ENCODE measurements at regions not wholly inside any gene's neighbourhood (a gene's known extent, or its start where the extent isn't known, plus 50 kb on each side); places are given as distances from the start of the nearest gene placed in this dataset.

DNA sequence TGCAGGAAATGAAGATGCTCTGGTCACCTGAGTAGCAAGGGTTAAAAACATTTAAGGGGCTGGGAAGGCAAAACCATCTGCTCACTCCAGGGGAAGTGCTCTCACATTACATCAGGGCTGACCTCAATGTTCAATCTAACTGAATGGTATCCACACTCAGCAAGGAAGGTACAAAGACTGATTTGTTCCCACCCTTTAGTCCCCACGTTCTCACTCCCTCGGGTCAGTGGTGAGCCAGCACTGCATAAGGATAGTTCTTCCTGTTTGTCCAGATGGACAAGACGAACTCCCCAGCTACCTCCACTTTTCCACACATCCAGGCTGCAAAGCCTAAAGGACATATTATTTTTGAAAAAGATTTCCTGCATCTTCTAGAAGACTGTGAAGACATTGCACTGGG, 126.6 kb upstream of the SLC14A2 start:
- Histone ChIP-seq H3K79me2 (ENCODE audit: control insufficient read depth, insufficient read depth, low read length) (no peaks in the 10 kb centered on the region), H3K4me3 (ENCODE audit: control extremely low read depth in 1 of 5, extremely low read depth in 1 of 5, insufficient read depth in 1 of 5, low read depth in 2 of 5, low read length in 4 of 5) (no peak overlapping the region), H3K27me3 (replicated peaks in 1 of 4; ENCODE audit: control extremely low read depth in 1 of 4, control insufficient read depth in 3 of 4, insufficient read depth in 4 of 4, low read length in 3 of 4) (peaks cover 0 to 3% (median 0%) of the 10 kb centered on the region in 4 experiments), H3K9me3 (ENCODE audit: control extremely low read depth in 1 of 3, control insufficient read depth in 2 of 3, insufficient read depth in 1 of 3, low read length in 2 of 3) (no peaks in the 10 kb centered on the region), H3K27ac (ENCODE audit: low read length in 2 of 2) (no peak overlapping the region), H2AFZ (ENCODE audit: insufficient read depth, low read depth, low read length, poor library complexity, severe bottlenecking) (no peak overlapping the region), H4K20me1 (ENCODE audit: control insufficient read depth, insufficient read depth, low read length, poor library complexity, severe bottlenecking) (no peaks in the 10 kb centered on the region), H3K36me3 (replicated peaks in 1 of 2; ENCODE audit: control extremely low read depth in 1 of 2, control insufficient read depth in 1 of 2, extremely low read depth in 1 of 2, insufficient read depth in 2 of 2, low read length in 1 of 2) (no peaks in the 10 kb centered on the region), H3K9ac (ENCODE audit: low read length) (no peak overlapping the region), H3K4me1 (ENCODE audit: control insufficient read depth in 2 of 2, insufficient read depth in 2 of 2, low read length in 2 of 2) (no peaks in the 10 kb centered on the region), H3K4me2 (replicated peaks; ENCODE audit: low read depth, low read length, poor library complexity, severe bottlenecking) (no peak overlapping the region)
- H3K27ac Mint-ChIP-seq: no peak overlapping the region
- H3K27me3 Mint-ChIP-seq: peaks cover 7% of the 10 kb centered on the region
- WGBS (ENCODE audit: insufficient coverage): 100% methylated on average over 2 of the region's 3 CpGs
- DNase-seq (no peak), ATAC-seq (ENCODE audit: low read depth) (no peak)
- no peak for TF ChIP-seq EZH2 (IDR thresholded peaks at IDR 0.05; ENCODE audit: borderline replicate concordance, insufficient read depth, low read depth, low read length, poor library complexity, severe bottlenecking)
- TF ChIP-seq, protein P1, sequence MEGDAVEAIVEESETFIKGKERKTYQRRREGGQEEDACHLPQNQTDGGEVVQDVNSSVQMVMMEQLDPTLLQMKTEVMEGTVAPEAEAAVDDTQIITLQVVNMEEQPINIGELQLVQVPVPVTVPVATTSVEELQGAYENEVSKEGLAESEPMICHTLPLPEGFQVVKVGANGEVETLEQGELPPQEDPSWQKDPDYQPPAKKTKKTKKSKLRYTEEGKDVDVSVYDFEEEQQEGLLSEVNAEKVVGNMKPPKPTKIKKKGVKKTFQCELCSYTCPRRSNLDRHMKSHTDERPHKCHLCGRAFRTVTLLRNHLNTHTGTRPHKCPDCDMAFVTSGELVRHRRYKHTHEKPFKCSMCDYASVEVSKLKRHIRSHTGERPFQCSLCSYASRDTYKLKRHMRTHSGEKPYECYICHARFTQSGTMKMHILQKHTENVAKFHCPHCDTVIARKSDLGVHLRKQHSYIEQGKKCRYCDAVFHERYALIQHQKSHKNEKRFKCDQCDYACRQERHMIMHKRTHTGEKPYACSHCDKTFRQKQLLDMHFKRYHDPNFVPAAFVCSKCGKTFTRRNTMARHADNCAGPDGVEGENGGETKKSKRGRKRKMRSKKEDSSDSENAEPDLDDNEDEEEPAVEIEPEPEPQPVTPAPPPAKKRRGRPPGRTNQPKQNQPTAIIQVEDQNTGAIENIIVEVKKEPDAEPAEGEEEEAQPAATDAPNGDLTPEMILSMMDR (IDR thresholded peaks at IDR 0.05): no peak
- H3K4me3 Mint-ChIP-seq: no peak overlapping the region
- no peaks in the 10 kb centered on the region for H3K4me1 Mint-ChIP-seq
- intact Hi-C loops (cut with micrococcal nuclease): no loop called here
- H3K9me3 Mint-ChIP-seq (ENCODE audit: insufficient read depth): no peaks in the 10 kb centered on the region
- ChIA-PET CTCF (no interaction called here), POLR2A (no interaction called here)

DNA sequence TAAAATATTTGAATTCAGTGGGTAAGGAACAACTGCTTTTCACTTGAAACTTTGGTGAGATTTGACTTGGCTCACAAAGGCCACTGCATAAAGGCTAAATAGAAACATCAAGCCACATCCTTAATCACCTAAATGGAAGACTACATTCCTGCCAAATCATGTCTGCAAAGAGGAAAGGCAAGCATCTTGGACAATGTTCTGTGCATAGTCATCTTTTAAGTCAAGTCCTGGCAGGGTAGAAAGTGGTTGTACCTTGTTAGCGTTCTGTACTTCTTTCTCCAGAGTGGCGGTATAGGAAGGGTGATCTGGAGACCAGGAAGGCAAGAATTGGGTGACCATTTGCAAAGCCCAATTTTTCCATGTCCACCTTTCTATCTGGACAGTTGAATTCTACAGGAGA, 121.4 kb upstream of the SLC14A2 start:
- TF ChIP-seq EZH2 (IDR thresholded peaks at IDR 0.05; ENCODE audit: borderline replicate concordance, insufficient read depth, low read depth, low read length, poor library complexity, severe bottlenecking): no peak
- TF ChIP-seq, protein P1 (IDR thresholded peaks at IDR 0.05): no peak
- H3K4me1 ChIP-seq (ENCODE audit: control insufficient read depth in 2 of 2, insufficient read depth in 2 of 2, low read length in 2 of 2): no peaks in the 10 kb centered on the region
- no CpG with 5 or more reads among the region's 2 CpGs for WGBS (ENCODE audit: insufficient coverage)
- POLR2A ChIA-PET: no interaction called here
- Mint-ChIP-seq H3K4me3 (no peak overlapping the region), H3K27me3 (peaks cover 6% of the 10 kb centered on the region), H3K4me1 (no peaks in the 10 kb centered on the region), H3K9me3 (ENCODE audit: insufficient read depth) (no peaks in the 10 kb centered on the region), H3K27ac (no peak overlapping the region)
- DNase-seq: no peak
- H4K20me1 ChIP-seq (ENCODE audit: control insufficient read depth, insufficient read depth, low read length, poor library complexity, severe bottlenecking): no peaks in the 10 kb centered on the region
- intact Hi-C loops (cut with micrococcal nuclease): no loop called here
- no peaks in the 10 kb centered on the region for H3K9me3 ChIP-seq (ENCODE audit: control extremely low read depth in 1 of 3, control insufficient read depth in 2 of 3, insufficient read depth in 1 of 3, low read length in 2 of 3)
- H3K27ac ChIP-seq (ENCODE audit: low read length in 2 of 2): no peak overlapping the region
- no peak overlapping the region for H3K9ac ChIP-seq (ENCODE audit: low read length)
- H3K4me3 ChIP-seq (ENCODE audit: control extremely low read depth in 1 of 5, extremely low read depth in 1 of 5, insufficient read depth in 1 of 5, low read depth in 2 of 5, low read length in 4 of 5): no peak overlapping the region
- H3K27me3 ChIP-seq (replicated peaks in 1 of 4; ENCODE audit: control extremely low read depth in 1 of 4, control insufficient read depth in 3 of 4, insufficient read depth in 4 of 4, low read length in 3 of 4): peaks cover 0 to 3% (median 0%) of the 10 kb centered on the region in 4 experiments
- ATAC-seq (ENCODE audit: low read depth): no peak
- H3K4me2 ChIP-seq (replicated peaks; ENCODE audit: low read depth, low read length, poor library complexity, severe bottlenecking): no peak overlapping the region
- H3K79me2 ChIP-seq (ENCODE audit: control insufficient read depth, insufficient read depth, low read length): no peaks in the 10 kb centered on the region
- H3K36me3 ChIP-seq (replicated peaks in 1 of 2; ENCODE audit: control extremely low read depth in 1 of 2, control insufficient read depth in 1 of 2, extremely low read depth in 1 of 2, insufficient read depth in 2 of 2, low read length in 1 of 2): no peaks in the 10 kb centered on the region
- CTCF ChIA-PET: no interaction called here
- no peak overlapping the region for H2AFZ ChIP-seq (ENCODE audit: insufficient read depth, low read depth, low read length, poor library complexity, severe bottlenecking)
